GM21786 (cell line): ENCODE measurements at regions not wholly inside any gene's neighbourhood (a gene's known extent, or its start where the extent isn't known, plus 50 kb on each side); places are given as distances from the start of the nearest gene placed in this dataset.

Source experiments
- ATAC-seq: cut with Tn5 transposase; IDR thresholded peaks from one replicate; pipeline ENCODE4 v1.9.1; 2021; ENCODE audit not compliant: unreplicated experiment

DNA sequence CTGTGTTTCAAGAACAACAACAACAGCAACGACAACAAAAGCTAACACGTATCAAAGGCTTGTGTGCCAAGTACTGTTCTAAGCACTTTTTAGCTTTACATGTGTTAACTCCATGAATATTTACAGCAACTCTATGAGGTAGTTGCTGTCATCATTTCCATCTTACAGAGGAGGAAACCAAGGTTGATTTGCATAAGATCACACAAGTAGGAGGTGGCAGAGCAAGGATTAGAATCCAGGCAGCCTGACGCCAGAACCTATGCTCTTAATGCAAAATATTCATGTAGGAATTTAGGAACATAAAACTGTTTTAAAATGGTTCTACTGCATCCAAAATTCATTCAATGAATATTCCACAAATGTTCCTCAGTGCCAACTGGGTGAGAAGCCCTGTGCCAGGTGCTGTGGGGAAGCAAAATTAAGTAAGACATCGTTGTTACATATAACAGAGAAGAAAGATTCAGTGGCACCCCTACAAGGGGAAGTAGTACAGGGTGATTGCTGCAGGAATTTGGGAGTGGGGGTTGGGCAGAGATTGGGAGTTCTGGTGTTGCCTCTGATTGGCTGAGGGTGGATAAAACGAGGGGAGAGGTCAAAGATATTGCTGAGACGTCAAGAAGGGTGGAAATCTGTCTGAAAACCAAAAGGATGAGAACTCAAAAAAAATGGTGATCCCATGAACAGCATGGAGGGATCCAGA, 86.1 kb upstream of the ARHGAP20 start:
- ATAC-seq: no peak

DNA sequence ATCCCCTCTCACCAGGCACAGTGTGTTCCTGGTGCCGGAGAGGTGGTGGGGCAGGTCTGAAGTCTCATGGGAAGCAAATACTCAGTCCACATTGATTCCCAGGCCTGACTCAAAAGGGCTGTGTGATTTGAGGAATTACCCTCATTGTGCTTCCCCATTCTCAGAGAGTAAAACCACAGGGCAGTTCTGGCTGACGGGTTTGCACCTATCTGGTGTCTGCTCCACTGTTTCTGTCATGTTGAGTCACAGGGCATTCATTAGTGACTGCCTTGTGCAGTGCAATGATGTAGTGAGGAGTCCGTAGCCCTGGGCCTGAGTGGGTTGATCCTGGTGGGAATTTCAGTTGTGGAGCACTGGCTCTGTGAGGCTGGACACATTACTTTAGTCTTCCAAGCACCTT, 85.2 kb upstream of the ARHGAP20 start:
- ATAC-seq: peak; percentile 93

DNA sequence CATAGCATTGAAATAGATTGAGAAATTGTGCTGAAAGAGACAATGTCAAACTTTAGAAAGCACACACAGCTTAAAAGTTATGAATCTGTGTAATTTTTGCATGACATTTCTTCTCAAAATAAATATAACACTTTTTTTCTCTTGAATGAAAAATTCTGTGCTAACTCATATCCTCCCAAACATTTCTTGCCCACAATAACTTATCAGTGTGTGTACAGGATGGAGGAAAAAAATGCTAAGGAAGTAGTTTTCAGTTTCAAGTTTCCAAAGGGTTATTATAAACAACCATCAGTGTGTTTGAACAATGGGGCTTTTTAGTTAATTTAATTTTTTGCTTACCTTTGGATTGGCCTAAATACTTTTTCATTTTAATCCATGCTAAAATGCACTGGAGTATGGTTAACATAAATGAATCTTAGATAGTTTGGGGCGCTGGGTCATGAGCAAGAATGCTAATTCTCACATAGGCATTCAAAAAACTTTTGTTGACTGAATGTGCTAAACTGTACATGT, 82.9 kb upstream of the ARHGAP20 start:
- ATAC-seq: no peak

DNA sequence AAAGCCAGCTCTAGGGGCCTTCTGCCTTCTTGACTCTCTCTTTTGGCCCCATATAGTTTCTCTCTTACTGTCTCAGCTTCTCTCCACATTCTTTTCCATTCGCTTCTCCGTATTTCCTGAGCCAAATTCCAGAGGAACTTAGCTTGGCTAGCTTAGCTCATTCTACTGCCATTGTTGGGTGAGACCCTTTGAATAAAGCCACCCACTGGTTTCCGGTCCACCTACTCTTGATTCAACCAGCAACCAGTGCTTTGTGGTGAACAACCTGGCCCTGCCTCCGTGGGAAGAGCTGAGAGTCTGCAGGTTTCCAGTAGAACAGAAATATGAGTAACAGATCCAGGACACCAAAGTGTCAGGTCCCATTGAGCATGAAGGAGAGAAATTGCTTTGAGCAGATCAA, 81.3 kb upstream of the ARHGAP20 start:
- no peak for ATAC-seq

DNA sequence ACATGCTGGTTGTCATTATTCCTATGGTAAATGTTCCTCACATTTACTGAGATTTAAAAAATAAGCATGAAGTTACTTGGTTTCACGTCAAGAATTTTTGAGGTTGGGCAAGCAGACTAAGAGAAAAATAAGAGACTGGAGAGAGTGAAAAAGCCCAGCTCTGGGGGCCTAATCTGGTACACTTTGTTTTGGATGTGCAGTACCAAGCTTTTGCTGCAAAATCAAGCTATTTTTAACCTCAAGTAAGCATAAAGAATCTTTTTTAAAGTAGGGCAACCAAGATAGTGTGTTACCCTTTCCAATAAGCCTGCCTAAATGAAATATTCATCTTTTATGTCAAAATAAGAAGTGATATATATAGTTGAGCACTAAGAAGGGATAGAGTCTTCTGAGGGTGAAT, 79.4 kb upstream of the ARHGAP20 start:
- no peak for ATAC-seq

DNA sequence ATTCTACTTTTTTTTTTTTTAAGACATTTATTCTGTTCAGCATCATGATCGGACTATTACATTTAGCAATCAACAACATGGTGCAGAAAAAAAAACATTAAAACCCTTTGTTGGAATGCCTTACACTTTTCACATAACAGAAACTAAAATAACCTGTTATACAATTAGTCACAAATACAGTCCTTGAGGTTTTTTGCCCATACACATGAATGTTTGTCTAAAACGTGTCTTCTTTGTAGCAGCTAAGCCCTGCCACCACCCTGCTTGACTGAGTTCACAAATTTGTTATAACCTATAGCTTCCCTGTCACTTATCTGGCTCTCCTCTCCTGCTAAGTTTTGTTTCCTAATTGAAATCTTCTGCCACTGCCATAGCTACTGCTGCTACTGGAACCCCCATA, 75.4 kb upstream of the ARHGAP20 start:
- ATAC-seq: no peak

DNA sequence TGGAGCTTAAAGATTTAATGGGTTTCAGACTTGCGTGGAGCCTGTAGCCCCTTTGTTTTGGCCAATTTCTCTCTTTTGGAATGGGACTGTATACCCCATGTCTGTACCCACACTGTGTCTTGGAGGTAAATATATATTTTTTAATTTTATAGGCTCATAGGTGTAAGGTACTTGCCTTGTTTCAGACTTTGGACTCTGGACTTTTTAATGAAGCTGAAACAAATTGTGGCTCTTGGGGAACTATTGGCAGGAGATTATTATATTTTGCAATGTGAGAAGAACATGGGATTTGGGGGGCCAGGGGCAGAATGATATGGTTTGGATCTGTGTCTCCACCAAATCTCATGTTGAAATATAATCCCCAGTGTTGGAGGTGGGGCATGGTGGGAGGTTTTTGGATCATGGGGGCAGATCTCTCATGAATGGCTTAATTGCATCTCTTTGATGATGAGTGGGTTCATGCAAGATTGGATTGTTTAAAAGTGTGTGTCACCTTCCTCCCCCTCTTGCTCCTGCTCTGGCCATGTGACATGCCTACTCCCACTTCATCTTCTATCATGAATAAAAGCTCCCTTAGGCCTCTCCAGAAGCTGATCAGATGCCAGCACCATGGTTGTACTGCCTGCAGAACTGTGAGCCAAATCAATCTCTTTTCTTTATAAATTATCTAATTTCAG, 74.1 kb upstream of the ARHGAP20 start:
- no peak for ATAC-seq

DNA sequence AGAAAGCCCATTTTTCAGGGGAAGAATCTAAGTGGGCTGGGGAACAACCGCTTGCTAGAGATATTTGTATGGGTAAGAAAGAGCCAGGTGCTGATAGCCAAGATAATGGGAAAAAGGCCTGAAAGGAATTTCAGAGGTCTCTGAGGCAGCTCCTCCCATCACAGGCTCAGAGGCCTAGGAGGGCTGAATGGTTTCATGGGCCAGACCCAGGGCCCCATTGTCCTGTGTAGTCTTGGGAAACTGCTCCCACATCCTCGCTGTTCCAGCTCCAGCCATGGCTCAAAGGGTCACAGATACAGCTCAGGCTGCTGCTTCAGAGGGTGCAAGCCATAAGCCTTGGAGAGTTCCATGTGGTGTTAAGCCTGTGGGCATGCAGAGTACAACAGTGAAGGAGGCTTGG, 73.2 kb upstream of the ARHGAP20 start:
- no peak for ATAC-seq

DNA sequence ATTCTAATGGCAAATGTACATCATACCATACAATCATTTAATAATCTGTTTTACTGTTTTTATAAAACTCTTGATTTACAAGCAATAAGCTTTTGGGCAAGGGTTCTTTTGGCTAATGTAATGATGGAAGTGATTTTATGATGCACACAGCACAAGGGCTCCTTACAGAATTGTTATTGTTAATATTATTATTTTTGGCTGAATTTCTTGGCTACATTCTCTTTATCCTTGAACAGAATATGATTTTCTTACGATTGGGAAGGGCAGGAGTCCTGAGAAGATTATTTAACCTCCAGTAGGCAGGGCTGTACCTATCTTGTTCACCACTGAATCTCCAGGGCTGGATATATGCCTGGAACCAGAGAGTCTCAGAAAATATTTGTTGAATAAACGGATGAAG, 70.4 kb upstream of the ARHGAP20 start:
- no peak for ATAC-seq

DNA sequence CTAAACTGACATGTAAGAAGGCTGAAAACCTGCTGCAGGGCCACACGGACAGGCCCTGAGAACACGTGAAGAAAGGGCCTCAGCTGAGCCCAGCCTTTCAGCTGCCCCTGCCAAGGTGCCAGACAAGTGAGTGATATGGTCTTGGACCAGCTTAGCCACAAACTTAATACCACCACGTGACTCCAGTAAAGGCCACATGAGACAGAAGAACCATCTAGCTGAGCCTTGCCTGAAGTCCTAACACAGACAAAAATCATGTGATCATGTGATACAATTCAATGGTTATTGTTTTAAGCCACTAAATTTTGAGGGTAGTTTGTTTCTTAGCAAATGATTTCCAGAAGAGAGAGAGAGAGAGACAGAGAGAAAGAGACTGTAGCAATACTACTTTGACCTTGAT, 66.9 kb upstream of the ARHGAP20 start:
- no peak for ATAC-seq

DNA sequence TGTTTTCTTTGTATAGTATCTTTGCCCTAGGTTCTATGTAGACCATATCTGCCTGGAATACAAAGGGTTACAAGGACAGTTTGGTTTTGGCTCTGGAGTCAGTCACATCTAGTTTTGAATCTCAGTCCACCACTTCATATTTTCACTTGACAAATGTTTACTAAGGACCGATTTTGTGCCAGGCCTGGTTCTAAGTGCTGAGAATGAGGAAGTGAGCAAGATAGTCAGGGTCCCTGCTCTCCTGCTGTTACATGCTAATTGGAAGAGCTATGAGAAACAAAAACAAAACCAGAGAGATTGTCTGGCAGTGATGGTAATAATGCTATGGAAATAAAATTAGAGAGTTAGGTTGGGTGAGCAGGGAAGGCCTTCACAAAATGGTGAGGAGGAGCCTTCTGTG, 66.1 kb upstream of the ARHGAP20 start:
- no peak for ATAC-seq

DNA sequence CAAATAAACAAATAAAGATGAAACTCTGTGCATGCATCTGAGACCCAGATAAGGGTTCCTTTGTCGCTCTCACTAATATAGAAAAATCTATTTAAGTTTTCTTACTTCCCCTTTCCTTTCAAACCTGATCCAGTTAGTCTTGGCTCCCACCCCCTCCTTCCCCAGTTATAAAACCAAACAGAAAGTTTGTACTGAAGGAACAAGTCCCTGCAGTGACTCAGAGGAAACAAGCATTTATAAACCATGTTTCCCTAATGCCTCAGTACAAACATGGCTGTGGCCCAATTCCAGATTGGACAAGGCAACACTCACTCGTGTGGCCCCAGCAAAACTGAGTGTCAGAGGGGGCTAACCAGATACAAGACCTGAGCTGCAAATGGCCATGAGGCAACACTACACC, 65.5 kb upstream of the ARHGAP20 start:
- no peak for ATAC-seq

DNA sequence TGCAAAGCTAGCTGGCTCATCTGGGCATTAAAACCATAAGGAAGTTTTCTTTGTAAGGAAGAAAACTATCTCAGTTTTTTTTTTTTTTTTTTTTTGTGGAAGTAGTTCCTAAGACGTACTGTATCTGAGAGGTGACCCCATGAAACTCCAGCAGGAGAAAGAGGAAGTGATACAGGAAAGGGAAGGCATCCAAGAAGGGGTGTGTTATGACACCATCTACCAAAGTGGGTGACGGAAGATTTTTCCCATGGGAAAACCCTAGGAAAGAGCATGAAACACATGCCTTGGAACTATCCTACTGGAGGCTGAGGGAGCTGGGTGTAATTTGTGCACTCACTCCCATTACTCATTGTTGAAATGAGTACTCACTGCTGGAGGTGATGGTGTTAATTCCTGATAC, 63.8 kb upstream of the ARHGAP20 start:
- ATAC-seq: no peak

DNA sequence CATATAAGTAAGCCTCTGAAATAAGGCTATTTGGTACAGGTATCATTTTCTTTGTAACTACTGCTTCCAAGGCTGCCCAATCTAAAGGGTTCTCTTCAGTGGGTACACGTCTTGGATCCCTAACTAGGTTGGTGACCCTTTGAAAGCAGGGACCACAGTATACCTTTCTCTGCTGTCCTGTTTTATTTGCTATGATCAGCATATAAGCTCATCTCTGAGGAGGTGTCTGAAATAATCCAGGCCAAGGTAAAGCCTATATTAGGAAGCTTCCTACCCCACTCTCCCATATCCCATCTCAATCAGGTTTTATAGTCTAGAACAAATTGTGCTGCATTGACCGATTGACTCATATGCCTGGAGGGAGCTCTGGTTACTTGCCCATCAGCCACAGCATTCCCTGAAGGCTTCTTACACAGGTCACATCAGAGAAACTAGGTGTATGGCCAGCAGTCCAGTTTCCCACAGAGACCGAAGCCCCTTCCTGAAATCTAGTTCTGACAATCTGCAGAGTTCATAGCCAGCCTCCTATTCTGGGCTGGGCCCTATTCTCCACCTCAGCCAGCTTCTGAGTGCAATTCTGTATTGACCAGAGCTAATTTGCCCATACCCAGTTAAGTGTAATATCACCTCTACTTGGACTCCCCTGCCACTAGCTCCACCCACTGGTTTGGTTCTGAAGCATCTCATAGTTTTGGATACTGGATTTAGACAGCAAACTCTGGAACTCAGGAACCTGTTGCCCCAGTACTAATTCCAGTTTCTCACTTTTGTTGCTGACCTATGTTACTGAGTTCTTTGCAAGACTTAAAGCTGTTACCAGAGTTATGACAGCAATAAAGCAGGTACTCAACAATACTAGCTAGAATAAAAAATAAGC, 62.1 kb upstream of the ARHGAP20 start:
- no peak for ATAC-seq

DNA sequence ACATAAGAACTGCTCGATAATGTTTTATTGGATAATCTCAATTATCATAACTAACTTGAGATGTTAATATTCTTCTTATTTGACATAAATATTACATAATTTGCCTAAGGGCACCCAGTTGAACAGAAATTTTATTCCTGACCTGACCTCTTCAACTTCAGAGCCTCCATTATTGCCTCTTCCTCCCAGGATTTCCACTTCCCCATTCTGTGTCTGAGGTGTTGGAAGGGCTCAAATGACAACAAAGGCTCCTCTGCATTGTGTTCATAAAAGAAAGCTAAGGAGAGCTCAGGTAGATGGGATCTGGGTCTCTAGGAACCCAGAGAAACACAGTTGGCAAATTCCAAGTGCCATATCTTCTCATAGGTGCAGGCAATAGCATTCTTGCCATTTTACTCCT, 61.2 kb upstream of the ARHGAP20 start:
- no peak for ATAC-seq

DNA sequence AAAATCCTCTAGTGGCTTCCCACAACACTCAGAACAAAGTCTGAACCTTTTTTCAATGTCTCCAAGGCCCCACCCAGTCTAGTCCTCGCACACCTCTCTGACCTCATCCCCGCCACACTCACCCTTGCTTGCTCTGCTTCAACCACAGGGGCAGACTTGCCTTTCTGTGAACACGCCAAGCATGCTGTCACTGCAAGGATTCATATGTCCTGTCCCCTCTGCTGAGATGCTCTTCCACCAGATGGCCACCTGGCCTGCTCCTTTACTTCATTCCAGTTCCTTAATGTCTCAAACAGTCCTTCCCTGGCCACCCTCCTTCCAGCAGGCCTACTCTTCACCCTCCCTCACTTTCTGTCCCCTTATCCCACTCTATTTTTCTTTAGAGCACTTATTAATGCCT, 60.6 kb upstream of the ARHGAP20 start:
- no peak for ATAC-seq

DNA sequence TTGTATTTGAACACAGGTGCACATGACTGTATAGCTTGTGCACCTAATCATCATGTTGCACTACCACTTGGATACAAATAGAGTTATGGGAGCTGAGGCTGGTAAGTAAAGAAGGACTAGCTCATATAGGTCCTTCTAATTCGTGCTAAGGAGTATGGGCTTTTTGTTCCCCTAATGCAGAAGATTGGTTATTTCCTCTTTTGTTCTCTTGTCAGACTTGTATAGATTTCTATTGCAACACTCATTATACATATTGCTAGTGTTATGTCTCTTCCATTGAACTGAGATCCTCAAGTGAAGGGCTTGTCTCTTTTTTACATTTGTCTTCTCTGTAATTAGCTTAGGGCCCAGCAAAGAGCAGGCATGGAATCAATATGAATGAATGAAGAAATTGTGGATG, 54.1 kb upstream of the ARHGAP20 start:
- ATAC-seq: no peak

DNA sequence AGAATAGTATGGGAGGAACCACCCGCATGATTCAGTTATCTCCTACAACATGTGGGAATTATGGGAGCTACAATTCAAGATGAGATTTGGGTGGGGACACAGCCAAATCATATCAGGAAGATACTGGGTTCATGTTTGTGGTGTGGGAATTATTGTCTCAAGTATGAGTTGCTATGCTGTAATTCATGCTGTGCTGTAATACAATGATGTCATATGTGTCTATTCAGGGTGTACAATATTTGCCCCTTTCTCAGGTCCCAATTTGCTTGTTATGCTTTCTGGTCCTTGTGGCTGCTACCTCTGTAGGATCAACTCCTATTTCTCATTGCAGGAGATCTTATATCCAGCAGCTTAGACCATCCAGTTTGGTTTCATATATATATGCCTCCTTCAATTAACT, 52.2 kb upstream of the ARHGAP20 start:
- ATAC-seq: no peak

DNA sequence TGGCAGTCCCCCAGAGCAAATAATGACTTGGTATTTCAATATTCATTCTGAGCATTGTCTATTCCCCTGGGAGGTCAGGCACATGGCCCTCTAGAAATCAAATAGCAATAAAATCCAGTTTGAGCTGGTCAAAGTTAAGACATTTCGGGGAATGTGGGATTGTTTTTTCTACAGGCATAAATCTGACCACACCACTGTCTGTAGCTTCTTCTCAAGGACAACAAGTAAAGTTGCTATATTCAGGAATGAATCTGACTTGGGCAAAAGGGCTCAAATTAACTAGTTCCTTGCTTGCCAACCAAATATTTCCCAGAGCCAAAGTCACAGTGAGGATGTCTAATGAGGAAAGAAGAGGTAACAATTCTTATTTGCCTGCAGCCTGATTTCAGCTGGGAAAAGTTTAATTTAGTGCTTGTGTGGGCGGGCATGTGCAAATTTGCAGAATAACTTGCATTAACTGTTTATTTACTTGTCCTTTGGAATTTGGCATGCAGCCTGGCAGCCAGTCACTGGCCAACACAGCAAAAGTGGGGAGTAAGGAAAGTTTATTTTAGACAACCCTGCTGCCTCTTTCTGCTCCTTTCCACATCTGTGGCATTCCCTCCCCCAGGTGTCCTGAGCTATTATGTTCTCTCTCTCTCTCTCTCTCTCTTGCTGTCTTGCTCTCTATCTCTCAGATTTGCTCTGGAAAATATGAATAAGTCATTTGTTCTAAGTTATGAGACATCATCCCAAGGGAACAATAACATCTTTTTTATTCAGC, 51.2 kb upstream of the ARHGAP20 start:
- no peak for ATAC-seq

DNA sequence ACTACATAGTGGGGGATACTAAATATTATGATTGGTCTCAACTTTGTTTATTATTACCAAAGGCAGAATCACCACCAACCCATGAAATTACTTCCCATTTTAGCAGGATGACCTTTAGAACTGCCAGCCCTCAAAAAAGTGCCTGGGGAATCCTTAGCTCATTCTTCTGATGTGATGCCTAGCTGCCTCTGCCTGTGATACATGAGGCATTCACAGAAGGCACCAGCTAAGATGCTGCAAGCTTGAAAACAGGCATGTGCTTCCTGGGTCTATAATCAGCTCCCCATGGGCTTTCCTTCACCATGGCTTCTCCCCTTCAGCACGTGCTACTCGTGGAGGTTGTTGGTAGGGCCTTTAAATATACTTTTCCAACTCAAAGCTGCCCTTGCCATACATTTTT, 50.4 kb upstream of the ARHGAP20 start:
- ATAC-seq: no peak
